Neural cell (in vitro differentiated cells): ENCODE measurements at regions not wholly inside any gene's neighbourhood (a gene's known extent, or its start where the extent isn't known, plus 50 kb on each side); places are given as distances from the start of the nearest gene placed in this dataset.

Experiments
- H2AFZ ChIP-seq: fragments of 200-600, 300-800 bp; sonication (generic), shearing (Covaris generic); 2 replicates; pipeline ENCODE4 v1.6.0; 2014; ENCODE audit warnings: low read depth, mild to moderate bottlenecking, antibody characterized with exemption, low read length, moderate library complexity
- H3F3A ChIP-seq: fragments of 200-600 bp; shearing (Covaris generic); 2 replicates; pipeline ENCODE4 v1.6.1; 2016; ENCODE audit warnings: mild to moderate bottlenecking, moderate library complexity, mixed read lengths, antibody characterized with exemption, low read length; ENCODE audit not compliant: insufficient read depth, poor library complexity, severe bottlenecking
- H3K27ac ChIP-seq: fragments of 200-600, 300-800 bp; sonication (generic), shearing (Covaris generic); 2 replicates; pipeline ENCODE4 v1.5.1; 2014; ENCODE audit warnings: mild to moderate bottlenecking, low read length, moderate library complexity
- H3K27me3 ChIP-seq: fragments of 300-800, 200-600 bp; sonication (generic), shearing (Covaris generic); 2 replicates; pipeline ENCODE4 v1.6.0; 2014; ENCODE audit warnings: mild to moderate bottlenecking, low read depth, low read length, moderate library complexity; ENCODE audit not compliant: insufficient read depth
- H3K36me3 ChIP-seq: fragments of 300-800, 200-600 bp; sonication (generic), shearing (Covaris generic); 2 replicates; pipeline ENCODE4 v1.5.1; 2014; ENCODE audit warnings: mild to moderate bottlenecking, antibody characterized with exemption, low read length, moderate library complexity; ENCODE audit not compliant: insufficient read depth
- H3K4me2 ChIP-seq: fragments of 300-800, 200-600 bp; sonication (generic), shearing (Covaris generic); 2 replicates; pipeline ENCODE4 v1.6.0; 2014; ENCODE audit warnings: mild to moderate bottlenecking, low read length
- H3K4me3 ChIP-seq: fragments of 300-800, 200-600 bp; sonication (generic), shearing (Covaris generic); 2 replicates; pipeline ENCODE4 v1.5.1; 2014; ENCODE audit warnings: mild to moderate bottlenecking, low read length, moderate library complexity
- H3K79me2 ChIP-seq: fragments of 200-600 bp; shearing (Covaris generic); replicated peaks from 2 replicates; pipeline ENCODE4 v1.6.0; 2014; ENCODE audit warnings: mild to moderate bottlenecking, low read length, moderate library complexity; ENCODE audit not compliant: insufficient read depth
- H3K9ac ChIP-seq: fragments of 300-800, 200-600 bp; sonication (generic), shearing (Covaris generic); 2 replicates; pipeline ENCODE4 v1.6.1; 2016; ENCODE audit warnings: mild to moderate bottlenecking, low read length, mixed read lengths
- H3K9me2 ChIP-seq: fragments of 200-600 bp; shearing (Covaris generic); 2 replicates; pipeline ENCODE4 v1.6.1; 2016; ENCODE audit warnings: mild to moderate bottlenecking, low read length, mixed read lengths; ENCODE audit not compliant: insufficient read depth
- H3K9me3 ChIP-seq: fragments of 200-600, 300-800 bp; sonication (generic), shearing (Covaris generic); 2 replicates; pipeline ENCODE4 v1.6.1; 2016; ENCODE audit warnings: mild to moderate bottlenecking, mixed run types, low read length, moderate library complexity, mixed read lengths
- H4K20me1 ChIP-seq: fragments of 200-600 bp; shearing (Covaris generic); 2 replicates; pipeline ENCODE4 v1.6.1; 2016; ENCODE audit warnings: mild to moderate bottlenecking, mixed run types; ENCODE audit not compliant: insufficient read depth
- EP300 ChIP-seq: fragments of 450-650 bp; conservative IDR thresholded peaks from 2 replicates; pipeline ENCODE4 v1.6.1; 2014; ENCODE audit warnings: antibody characterized with exemption, mild to moderate bottlenecking, moderate library complexity; ENCODE audit not compliant: poor library complexity, severe bottlenecking
- EZH2 ChIP-seq: fragments of 200-600, 300-800 bp; shearing (Covaris generic), sonication (generic); IDR thresholded peaks from 2 replicates; pipeline ENCODE4 v1.6.1; 2014; ENCODE audit warnings: antibody characterized with exemption, low read length, borderline replicate concordance, mild to moderate bottlenecking; ENCODE audit not compliant: insufficient read depth, poor library complexity, severe bottlenecking
- MXI1 ChIP-seq: fragments of 450-650 bp; conservative IDR thresholded peaks from 2 replicates; pipeline ENCODE4 v1.6.1; 2014; ENCODE audit warnings: antibody characterized with exemption, mild to moderate bottlenecking; ENCODE audit not compliant: poor library complexity, severe bottlenecking
- POLR2AphosphoS5 ChIP-seq: IDR thresholded peaks from 2 replicates; pipeline ENCODE4 v1.6.1; 2012
- RAD21 ChIP-seq: fragments of 450-650 bp; conservative IDR thresholded peaks from 2 replicates; pipeline ENCODE4 v1.6.1; 2014; ENCODE audit warnings: antibody characterized with exemption, mild to moderate bottlenecking, moderate library complexity
- REST ChIP-seq: IDR thresholded peaks from 2 replicates; pipeline ENCODE4 v1.6.1; 2012; ENCODE audit warnings: borderline replicate concordance
- SMC3 ChIP-seq: fragments of 450-650 bp; conservative IDR thresholded peaks from 2 replicates; pipeline ENCODE4 v1.6.1; 2014; ENCODE audit warnings: antibody characterized with exemption, mild to moderate bottlenecking, moderate library complexity; ENCODE audit not compliant: poor library complexity
- TAF1 ChIP-seq: IDR thresholded peaks from 2 replicates; pipeline ENCODE4 v1.6.1; 2012; ENCODE audit warnings: low read depth
- TF ChIP-seq, protein P1 (sequence below): fragments of 450-650 bp; IDR thresholded peaks from 2 replicates; pipeline ENCODE4 v1.5.1; 2014; ENCODE audit warnings: antibody characterized with exemption, mild to moderate bottlenecking, moderate library complexity; ENCODE audit not compliant: poor library complexity, severe bottlenecking

DNA sequence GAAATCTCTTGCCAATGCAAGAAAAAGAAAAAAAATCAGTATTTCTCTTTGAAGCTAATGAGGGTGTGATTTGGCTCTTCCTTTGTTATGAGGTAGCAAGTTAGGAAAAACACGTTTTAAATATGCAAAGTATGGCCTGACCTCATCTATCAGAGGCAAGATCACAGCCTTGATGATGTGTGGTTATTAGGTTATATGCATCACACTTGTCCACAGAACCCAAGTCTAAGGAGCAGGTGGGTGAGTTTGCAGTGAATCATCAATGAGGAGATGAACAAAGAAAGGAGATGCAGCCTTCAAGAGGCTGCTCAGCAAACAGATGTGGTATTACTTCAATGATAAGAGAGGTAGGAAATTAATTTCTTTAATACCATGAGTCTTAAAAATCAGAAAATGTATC, 594.8 kb upstream of the CDH5 start:
- no peaks in the 10 kb centered on the region for H4K20me1 ChIP-seq
- no peaks in the 10 kb centered on the region for H3K79me2 ChIP-seq
- H3F3A ChIP-seq = no peaks in the 10 kb centered on the region
- H3K4me3 ChIP-seq = no peak overlapping the region
- H2AFZ ChIP-seq = no peak overlapping the region
- TF ChIP-seq REST (no peak), EP300 (no peak), POLR2AphosphoS5 (no peak), TAF1 (no peak), RAD21 (no peak), EZH2 (no peak), MXI1 (no peak), SMC3 (no peak)
- TF ChIP-seq, protein P1, sequence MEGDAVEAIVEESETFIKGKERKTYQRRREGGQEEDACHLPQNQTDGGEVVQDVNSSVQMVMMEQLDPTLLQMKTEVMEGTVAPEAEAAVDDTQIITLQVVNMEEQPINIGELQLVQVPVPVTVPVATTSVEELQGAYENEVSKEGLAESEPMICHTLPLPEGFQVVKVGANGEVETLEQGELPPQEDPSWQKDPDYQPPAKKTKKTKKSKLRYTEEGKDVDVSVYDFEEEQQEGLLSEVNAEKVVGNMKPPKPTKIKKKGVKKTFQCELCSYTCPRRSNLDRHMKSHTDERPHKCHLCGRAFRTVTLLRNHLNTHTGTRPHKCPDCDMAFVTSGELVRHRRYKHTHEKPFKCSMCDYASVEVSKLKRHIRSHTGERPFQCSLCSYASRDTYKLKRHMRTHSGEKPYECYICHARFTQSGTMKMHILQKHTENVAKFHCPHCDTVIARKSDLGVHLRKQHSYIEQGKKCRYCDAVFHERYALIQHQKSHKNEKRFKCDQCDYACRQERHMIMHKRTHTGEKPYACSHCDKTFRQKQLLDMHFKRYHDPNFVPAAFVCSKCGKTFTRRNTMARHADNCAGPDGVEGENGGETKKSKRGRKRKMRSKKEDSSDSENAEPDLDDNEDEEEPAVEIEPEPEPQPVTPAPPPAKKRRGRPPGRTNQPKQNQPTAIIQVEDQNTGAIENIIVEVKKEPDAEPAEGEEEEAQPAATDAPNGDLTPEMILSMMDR = no peak
- no peak overlapping the region for H3K9ac ChIP-seq
- H3K27ac ChIP-seq = no peak overlapping the region
- H3K4me2 ChIP-seq = no peak overlapping the region
- H3K27me3 ChIP-seq = no peaks in the 10 kb centered on the region
- H3K9me3 ChIP-seq = peaks cover 7% of the 10 kb centered on the region
- no peaks in the 10 kb centered on the region for H3K36me3 ChIP-seq
- no peaks in the 10 kb centered on the region for H3K9me2 ChIP-seq

DNA sequence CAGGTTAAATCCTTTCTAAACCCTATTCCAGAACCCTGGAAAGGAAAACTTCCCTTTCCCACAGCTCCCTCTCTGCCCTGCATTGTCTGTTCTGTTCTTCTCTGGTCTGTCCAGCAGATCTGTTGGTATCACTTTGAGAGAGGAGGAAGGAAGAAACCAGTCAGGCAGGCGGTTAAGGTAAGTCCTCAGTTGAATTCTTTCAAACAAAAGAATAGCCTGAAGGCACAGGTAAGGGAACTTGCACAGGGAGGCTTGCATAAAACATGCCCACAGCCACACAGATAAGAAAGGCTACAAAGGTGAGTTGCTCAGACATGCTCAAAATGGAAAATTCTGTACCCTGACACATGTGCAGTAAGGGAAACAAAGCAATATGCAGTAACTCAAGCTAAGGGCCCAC, 595.7 kb upstream of the CDH5 start:
- H3K4me3 ChIP-seq = no peak overlapping the region
- H3F3A ChIP-seq = no peaks in the 10 kb centered on the region
- H3K27me3 ChIP-seq = no peaks in the 10 kb centered on the region
- no peak for TF ChIP-seq REST
- TF ChIP-seq MXI1 = no peak
- TF ChIP-seq POLR2AphosphoS5 = no peak
- no peak for TF ChIP-seq RAD21
- TF ChIP-seq EZH2 = no peak
- TF ChIP-seq SMC3 = no peak
- TF ChIP-seq, protein P1 = no peak
- H3K9me3 ChIP-seq = peaks cover 7% of the 10 kb centered on the region
- H3K4me2 ChIP-seq = no peak overlapping the region
- H3K79me2 ChIP-seq = no peaks in the 10 kb centered on the region
- H3K27ac ChIP-seq = no peak overlapping the region
- no peaks in the 10 kb centered on the region for H3K9me2 ChIP-seq
- H3K9ac ChIP-seq = no peak overlapping the region
- no peak overlapping the region for H2AFZ ChIP-seq
- no peaks in the 10 kb centered on the region for H3K36me3 ChIP-seq
- no peaks in the 10 kb centered on the region for H4K20me1 ChIP-seq
